Stomach (tissue), 8 donors: ENCODE measurements at regions not wholly inside any gene's neighbourhood (a gene's known extent, or its start where the extent isn't known, plus 50 kb on each side); places are given as distances from the start of the nearest gene placed in this dataset.
"Not testable (repeated sequence)": the region's sequence is repeated elsewhere in the genome, so short reads cannot be mapped to it uniquely, and the experiment has no call there.

Source experiments
- DNase-seq, 2 donors: peaks; one replicate each; pipeline versions ENCODE4 v3.0.0 to v3.0.0-alpha.2; 2013 to 2019
- H3K27ac ChIP-seq, 5 donors: fragments of 200-600 bp in 4 of 5; sonication (generic) in 4 of 5; one replicate each; pipeline ENCODE4 v1.5.1; 2013 to 2019; ENCODE audit warnings: mild to moderate bottlenecking in 1 of 5, moderate library complexity in 1 of 5
- H3K27me3 ChIP-seq, 3 donors: fragments of 200-600 bp; sonication (generic); one replicate each; pipeline ENCODE4 v1.5.1; 2017 to 2019; ENCODE audit warnings: mixed run types in 1 of 3
- H3K36me3 ChIP-seq, 4 donors: fragments of 200-600 bp; sonication (generic); 1 replicate in 3 of 4; 2 replicates in 1 of 4; pipeline ENCODE4 v1.5.1; 2016 to 2019
- H3K4me1 ChIP-seq, 4 donors: fragments of 200-600 bp; sonication (generic); one replicate each; pipeline ENCODE4 v1.5.1; 2016 to 2019
- H3K4me3 ChIP-seq, 4 donors: fragments of 200-600 bp; sonication (generic) in 3 of 4; one replicate each; pipeline ENCODE4 v1.5.1; 2016 to 2019; ENCODE audit warnings: mild to moderate bottlenecking in 1 of 4
- H3K9me3 ChIP-seq, 4 donors: fragments of 200-600 bp; sonication (generic); one replicate each; pipeline ENCODE4 v1.5.1; 2016 to 2019
- POLR2AphosphoS5 ChIP-seq, 3 donors: sonication (generic); formaldehyde crosslinking; IDR thresholded peaks; one replicate each; pipeline ENCODE4 v1.6.1; 2016; ENCODE audit warnings: antibody characterized with exemption in 3 of 3
- WGBS, 5 donors: extraction: QIAGEN DNeasy Blood & Tissue Kit in 3 of 5; methylation state at CpG; one replicate each; pipeline versions ENCODE4 v1.1.5 to v1.1.7; 2013 to 2018; 5-methylcytosine and 5-hydroxymethylcytosine counted together
- intact Hi-C: fragments of 100-400 bp; cut with DNase I; formaldehyde crosslinking; loops from one replicate; pipeline ENCODE4 v1.15.1; 2023; ENCODE audit warnings: low total_unique reads
- donor health status: healthy with polysubstance abuse.
- donor health status: Bipolar disorder and iron deficiency.
- donor health status: healthy.

DNA sequence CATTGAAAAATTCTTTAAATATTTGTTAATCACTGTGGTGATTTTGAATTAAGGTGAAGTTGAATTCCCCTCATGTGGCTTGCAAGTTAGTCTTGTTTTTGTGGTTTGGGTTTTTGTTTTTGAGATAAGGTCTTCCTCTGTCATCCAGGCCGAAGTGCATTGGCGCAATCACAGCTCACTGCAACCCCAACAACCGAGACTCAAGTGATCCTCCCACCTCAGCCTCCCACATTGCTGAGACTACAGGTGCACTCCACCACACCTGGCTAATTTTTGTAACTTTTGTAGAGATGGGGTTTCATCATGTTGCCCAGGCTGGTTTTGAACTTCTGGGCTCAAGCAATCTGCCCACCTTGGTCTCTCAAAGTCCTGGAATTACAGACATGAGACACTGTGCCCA, 1691.1 kb downstream of the SPATA31A7 start:
- H3K4me3 ChIP-seq, H3K36me3 ChIP-seq, H3K27ac ChIP-seq, H3K9me3 ChIP-seq, intact Hi-C loops, DNase-seq, H3K4me1 ChIP-seq: not testable (repeated sequence)
- WGBS, 5 donors, result 81 to 87% (median 83%) methylated on average over 3 of the region's 3 CpGs
- peaks cover 0 to 18% (median 0%) of the 10 kb centered on the region in 3 donors for H3K27me3 ChIP-seq

DNA sequence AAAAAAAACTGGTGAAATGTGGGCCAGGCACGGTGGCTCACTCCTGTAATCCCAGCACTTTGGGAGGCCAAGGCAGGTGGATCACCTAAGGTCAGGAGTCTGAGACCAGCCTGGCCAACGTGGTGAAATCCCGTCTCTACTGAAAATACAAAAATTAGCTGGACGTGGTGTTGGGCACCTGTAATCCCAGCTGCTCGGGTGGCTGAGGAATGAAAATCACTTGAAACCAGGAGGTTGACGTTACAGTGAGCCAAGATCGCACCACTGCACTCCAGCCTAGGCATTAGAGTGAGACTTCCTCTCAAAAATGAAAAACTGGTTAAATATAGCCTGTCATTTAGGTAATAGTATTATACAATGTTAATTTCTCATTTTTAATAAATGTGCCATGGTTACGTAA, 1692.0 kb downstream of the SPATA31A7 start:
- H3K9me3 ChIP-seq, DNase-seq, H3K27ac ChIP-seq, H3K4me1 ChIP-seq, intact Hi-C loops, H3K36me3 ChIP-seq, H3K4me3 ChIP-seq: not testable (repeated sequence)
- WGBS, 5 donors, result 82 to 86% (median 85%) methylated on average over 8 of the region's 8 CpGs
- H3K27me3 ChIP-seq, result peaks cover 0 to 18% (median 0%) of the 10 kb centered on the region in 3 donors

DNA sequence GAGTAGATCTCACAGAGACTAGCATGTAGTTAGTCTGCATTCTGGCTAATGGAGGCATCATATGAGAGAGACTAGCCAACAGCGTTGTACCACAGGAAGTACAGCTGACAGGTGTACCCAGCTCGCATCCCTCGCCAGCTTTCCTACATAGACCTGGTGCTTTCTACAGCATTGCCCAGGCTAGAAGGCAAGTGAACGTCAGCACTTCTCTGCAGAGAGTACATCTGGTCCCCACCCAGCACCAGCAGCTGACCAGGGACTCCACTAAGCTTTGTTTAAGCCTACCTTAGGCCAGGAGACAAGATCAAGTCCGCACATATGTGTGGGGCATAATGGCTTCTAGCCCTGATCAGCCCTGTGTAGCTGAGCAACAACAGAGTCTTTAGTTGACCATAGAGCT, 1692.9 kb downstream of the SPATA31A7 start:
- DNase-seq, H3K27ac ChIP-seq: not testable (repeated sequence)
- 68 to 82% (median 77%) methylated on average over 5 of the region's 5 CpGs for WGBS, 5 donors

DNA sequence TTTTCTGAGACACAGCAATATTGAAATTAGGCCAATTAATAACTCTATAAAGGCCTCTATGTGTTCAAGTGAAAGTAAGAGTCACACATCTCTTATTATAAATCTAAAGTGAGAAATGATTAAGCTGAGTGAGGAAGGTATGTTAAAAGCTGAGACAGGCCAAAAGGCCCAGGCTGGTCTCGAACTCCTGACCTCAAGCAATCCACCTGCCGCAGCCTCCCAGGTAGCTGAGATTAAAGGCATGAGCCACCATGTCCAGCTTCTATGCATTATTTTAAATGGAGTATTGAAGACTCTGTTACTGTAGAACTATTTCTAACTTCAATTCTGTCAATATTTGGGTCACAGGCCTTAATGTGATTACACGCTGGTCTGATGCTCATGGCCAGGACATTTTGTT, 1706.9 kb downstream of the SPATA31A7 start:
- H3K27ac ChIP-seq, DNase-seq, H3K36me3 ChIP-seq, H3K4me1 ChIP-seq, intact Hi-C loops, H3K27me3 ChIP-seq, H3K9me3 ChIP-seq, H3K4me3 ChIP-seq: not testable (repeated sequence)
- WGBS, 5 donors, result 86 to 94% (median 90%) methylated on average over 2 of the region's 3 CpGs

More for the DNA sequence above, 1692.9 kb downstream of the SPATA31A7 start:
- H3K4me3 ChIP-seq, H3K9me3 ChIP-seq, H3K36me3 ChIP-seq, intact Hi-C loops, H3K4me1 ChIP-seq: not testable (repeated sequence)
- peaks cover 0 to 18% (median 0%) of the 10 kb centered on the region in 3 donors for H3K27me3 ChIP-seq

DNA sequence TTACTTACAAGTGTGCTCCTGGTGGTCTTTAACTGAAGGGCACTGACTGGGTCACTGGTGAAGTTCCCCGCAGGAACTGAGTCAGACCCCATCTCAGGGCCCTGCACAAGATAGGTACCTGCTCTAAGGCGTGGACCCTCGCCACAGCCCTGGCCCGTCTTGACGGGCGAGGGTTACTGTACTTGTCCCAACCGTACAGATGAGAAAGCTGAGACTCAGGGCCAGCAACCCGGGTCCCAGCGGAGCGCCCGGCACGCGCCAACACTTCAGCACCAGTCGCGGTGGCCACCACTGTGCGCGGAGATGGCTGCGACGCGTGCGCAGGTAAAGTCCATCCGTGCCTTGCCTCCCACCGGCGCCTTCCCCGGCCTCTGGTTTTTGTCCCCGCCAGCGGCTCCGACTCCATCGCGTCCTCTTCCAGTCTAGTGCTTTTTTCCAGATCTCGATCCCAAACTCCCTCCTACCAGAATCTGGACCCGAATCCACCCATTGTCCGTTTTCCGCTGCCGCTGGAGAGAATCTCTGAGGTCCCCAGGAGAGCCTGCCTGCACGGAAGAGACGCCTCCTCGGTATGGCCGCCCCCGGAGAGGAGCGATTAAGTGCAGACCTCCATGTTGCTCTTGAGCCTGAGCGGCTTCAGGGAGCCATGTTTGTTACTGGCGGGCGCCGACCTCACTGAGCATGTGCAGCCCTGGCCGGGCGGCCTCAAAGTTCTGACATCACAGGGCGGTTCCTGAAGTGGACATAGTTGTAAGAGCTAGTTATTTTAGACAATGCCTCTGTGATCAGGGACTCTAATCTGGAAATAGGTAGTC, 1707.8 kb downstream of the SPATA31A7 start:
- Histone ChIP-seq H3K4me3 (peak overlapping the region; percentile 38 to 56 (median 46)), H3K27ac (peak overlapping the region in 4 of 5 donors; percentile 77 to 83 (median 78))
- H3K36me3 ChIP-seq, H3K27me3 ChIP-seq, H3K4me1 ChIP-seq, intact Hi-C loops, H3K9me3 ChIP-seq: not testable (repeated sequence)
- peak in 1 of 3 donors; percentile 26 for TF ChIP-seq POLR2AphosphoS5 (IDR thresholded peaks at IDR 0.05)
- peak; percentile 57 to 75 for DNase-seq
- 0 to 12% (median 1%) methylated on average over 17 to 41 of the region's 48 CpGs for WGBS, 5 donors

DNA sequence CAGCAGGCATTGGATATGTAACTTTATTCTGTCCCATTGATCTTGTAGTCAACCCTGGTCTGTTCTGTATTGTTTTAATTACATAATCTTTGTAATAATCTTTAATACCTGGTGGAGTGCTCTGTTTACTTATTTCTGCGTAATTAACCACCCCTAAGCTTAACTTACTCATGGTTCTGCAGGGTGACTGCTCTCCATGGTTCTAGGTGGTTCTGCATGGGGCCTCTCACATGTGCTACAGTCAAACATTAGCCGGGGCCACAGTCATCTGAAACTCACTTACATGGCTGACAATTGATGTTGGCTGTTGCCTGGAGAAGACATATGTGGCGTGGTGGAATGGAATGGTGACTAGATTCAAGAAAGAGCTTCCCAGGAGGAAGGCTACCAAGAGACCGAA, 1709.8 kb downstream of the SPATA31A7 start:
- H3K4me1 ChIP-seq, H3K4me3 ChIP-seq, H3K36me3 ChIP-seq, H3K9me3 ChIP-seq, H3K27ac ChIP-seq, DNase-seq, intact Hi-C loops, H3K27me3 ChIP-seq: not testable (repeated sequence)
- WGBS, 5 donors, result 84 to 100% (median 94%) methylated on average over 2 to 3 of the region's 4 CpGs

DNA sequence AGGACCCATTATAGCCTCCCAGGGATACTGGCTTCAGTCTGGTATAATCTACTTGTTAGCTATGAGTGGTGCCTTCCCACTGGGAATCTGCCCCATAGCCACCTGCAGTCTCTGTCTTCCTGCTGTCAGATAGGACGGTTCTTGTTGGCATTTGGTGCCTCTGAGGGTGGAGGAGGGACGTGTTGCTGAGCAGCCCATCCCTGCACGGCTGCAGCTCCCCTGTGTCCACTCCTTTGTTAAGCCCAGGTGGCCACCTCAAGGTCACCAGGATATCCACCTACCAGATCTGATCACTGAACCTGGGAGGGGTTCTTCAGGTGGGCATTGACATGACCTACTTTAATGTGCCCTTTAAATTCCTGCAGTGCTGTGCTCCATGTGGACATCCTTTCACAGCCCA, 1714.2 kb downstream of the SPATA31A7 start:
- intact Hi-C loops, DNase-seq, H3K9me3 ChIP-seq, H3K27ac ChIP-seq, H3K4me1 ChIP-seq, H3K4me3 ChIP-seq, H3K36me3 ChIP-seq, H3K27me3 ChIP-seq: not testable (repeated sequence)
- 85 to 95% (median 87%) methylated on average over 3 of the region's 3 CpGs for WGBS, 5 donors

DNA sequence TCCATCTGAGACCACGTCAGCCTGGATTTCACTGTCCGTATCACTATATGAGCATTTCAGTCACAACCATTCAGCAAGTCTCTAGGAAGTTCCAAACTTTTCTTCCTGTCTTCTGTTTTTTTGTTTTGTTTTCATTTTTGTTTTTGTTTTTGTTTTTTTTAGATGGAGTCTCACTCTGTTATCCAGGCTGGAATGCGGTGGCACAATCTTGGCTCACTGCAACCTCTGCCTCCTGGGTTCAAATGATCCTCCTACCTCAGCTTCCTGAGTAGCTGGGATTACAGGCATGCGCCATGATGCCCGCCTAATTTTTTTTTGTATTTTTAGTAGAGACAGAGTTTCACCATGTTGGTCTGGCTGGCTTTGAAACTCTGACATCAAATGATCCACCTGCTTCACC, 1715.9 kb downstream of the SPATA31A7 start:
- H3K9me3 ChIP-seq, H3K4me1 ChIP-seq, DNase-seq, H3K4me3 ChIP-seq, H3K27ac ChIP-seq, H3K27me3 ChIP-seq, H3K36me3 ChIP-seq, intact Hi-C loops: not testable (repeated sequence)
- 84 to 98% (median 96%) methylated on average over 1 to 3 of the region's 5 CpGs for WGBS, 5 donors

DNA sequence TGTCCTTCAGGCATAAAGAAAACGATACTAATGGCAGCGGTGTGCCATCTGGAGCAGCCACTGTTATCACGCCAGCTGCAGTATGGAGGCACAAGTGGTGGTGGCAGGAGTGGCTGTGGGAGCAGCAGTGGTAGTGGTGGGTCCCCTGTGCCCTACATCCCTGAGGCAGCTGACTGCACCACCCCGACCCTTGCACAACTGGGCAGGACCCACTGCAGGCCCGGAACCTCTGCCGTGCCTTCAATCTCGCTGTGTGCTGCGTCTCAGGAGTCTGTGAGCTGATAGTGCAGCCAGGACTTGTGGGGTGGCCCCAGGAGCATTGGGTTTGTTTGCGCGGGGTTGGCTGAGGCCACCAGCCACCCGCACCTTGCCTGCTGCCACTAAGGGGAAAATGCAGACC, 1718.0 kb downstream of the SPATA31A7 start:
- H3K36me3 ChIP-seq, H3K4me3 ChIP-seq, H3K27ac ChIP-seq, H3K9me3 ChIP-seq, H3K27me3 ChIP-seq, intact Hi-C loops, H3K4me1 ChIP-seq, DNase-seq: not testable (repeated sequence)
- WGBS, 5 donors, result 74 to 90% (median 85%) methylated on average over 5 to 6 of the region's 11 CpGs; no CpG with 5 or more reads in 2 of the 5 donors

DNA sequence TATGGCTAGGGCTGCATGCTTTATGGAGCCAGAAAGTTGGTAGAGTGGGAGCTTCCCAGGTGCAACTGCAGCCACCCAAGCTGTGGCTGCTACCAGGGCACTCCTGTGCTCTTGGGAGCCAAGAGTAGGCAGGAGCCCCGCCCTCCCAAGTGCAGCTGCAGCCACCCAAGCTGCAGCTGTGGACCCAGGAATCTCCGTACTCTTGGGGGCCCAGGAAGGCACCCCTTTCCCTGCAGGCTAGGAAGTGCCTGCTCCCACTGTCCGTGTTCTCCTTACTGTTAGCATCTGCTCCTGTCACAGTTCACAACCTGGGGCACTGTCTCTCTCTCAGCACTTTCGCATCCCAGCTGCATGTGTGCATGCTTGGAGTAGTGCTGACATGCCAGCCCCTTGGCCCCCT, 1718.4 kb downstream of the SPATA31A7 start:
- intact Hi-C loops, H3K9me3 ChIP-seq, H3K27ac ChIP-seq, H3K4me3 ChIP-seq, H3K4me1 ChIP-seq, H3K27me3 ChIP-seq, H3K36me3 ChIP-seq, DNase-seq: not testable (repeated sequence)
- 75 to 85% (median 81%) methylated on average over 2 to 3 of the region's 4 CpGs; no CpG with 5 or more reads in 2 of the 5 donors for WGBS, 5 donors

DNA sequence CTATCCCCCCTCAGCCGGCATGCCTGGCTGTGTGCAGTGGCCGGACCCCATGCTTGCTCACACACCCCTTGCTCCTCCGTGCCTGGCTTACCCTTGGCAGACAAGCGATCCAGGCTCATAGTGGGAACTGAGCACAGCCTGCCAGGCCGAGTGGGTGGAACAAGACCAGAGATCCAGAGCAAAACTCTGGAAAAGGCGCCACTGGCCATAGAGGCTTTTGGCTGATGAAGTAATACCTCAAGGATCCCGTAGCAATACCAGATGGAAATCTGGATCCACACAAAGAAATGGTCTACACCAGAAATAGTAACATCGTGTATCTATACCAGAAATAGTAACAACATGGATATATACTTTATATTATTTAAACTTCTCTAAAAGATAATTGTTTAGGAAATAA, 1719.6 kb downstream of the SPATA31A7 start:
- H3K4me3 ChIP-seq, H3K9me3 ChIP-seq, DNase-seq, H3K27ac ChIP-seq, H3K27me3 ChIP-seq, H3K4me1 ChIP-seq, intact Hi-C loops, H3K36me3 ChIP-seq: not testable (repeated sequence)
- WGBS, 5 donors, result 75 to 94% (median 87%) methylated on average over 4 of the region's 8 CpGs

DNA sequence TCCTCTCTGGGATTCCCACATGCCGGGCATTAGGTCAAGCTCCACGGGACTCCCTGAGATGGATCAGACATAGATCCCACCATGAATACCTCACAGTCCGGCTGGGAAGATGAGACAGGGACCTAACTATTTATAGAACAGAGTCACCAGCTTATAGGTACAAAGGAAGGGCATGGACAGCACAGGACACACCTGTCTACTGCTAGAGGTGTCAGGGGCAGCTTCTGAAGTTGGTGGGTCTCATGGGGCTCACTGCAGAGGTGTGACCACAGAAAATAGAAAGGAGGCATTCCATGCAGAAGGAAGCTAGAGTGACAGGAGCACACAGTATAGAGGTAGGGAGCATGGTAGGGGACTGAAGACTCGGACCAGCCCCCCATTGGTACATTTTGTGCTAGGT, 1722.4 kb downstream of the SPATA31A7 start:
- WGBS, 5 donors, result no CpG with 5 or more reads among the region's 4 CpGs
- DNase-seq, H3K4me3 ChIP-seq, H3K4me1 ChIP-seq, H3K36me3 ChIP-seq, intact Hi-C loops, H3K27me3 ChIP-seq, H3K9me3 ChIP-seq, H3K27ac ChIP-seq: not testable (repeated sequence)
